Colonic mucosa (tissue), 4 donors: ENCODE measurements at regions not wholly inside any gene's neighbourhood (a gene's known extent, or its start where the extent isn't known, plus 50 kb on each side); places are given as distances from the start of the nearest gene placed in this dataset.

Source experiments
- DNase-seq: peaks from one replicate; pipeline ENCODE4 v3.0.0-alpha.2; 2020
- H3K27ac ChIP-seq: fragments of 200-600 bp; one replicate; pipeline ENCODE4 v1.8.0; 2021
- H3K27me3 ChIP-seq: fragments of 200-600 bp; one replicate; pipeline ENCODE4 v1.8.0; 2021
- H3K36me3 ChIP-seq: fragments of 200-600 bp; one replicate; pipeline ENCODE4 v1.8.0; 2021
- H3K4me1 ChIP-seq: fragments of 200-600 bp; one replicate; pipeline ENCODE4 v1.8.0; 2021; ENCODE audit warnings: mild to moderate bottlenecking
- H3K4me3 ChIP-seq: fragments of 200-600 bp; one replicate; pipeline ENCODE4 v1.8.0; 2021
- H3K9ac ChIP-seq, 2 donors: one replicate each; pipeline ENCODE4 v1.7.0; 2013; ENCODE audit warnings: control low read depth in 2 of 2, low read depth in 2 of 2, low read length in 2 of 2
- H3K9me3 ChIP-seq: fragments of 200-600 bp; one replicate; pipeline ENCODE4 v1.8.0; 2021
- CTCF ChIP-seq: fragments of 200-600 bp; IDR thresholded peaks from one replicate; pipeline ENCODE4 v1.8.0; 2022; ENCODE audit warnings: antibody characterized with exemption, mild to moderate bottlenecking
- intact Hi-C: fragments of 100-400 bp; cut with DNase I; formaldehyde crosslinking; loops from one replicate; pipeline ENCODE4 v1.14.1; 2022
- donor health status: healthy.
- donor health status: DM: no; HTN: no; CAD: no.
- donor health status: DM: no; HTN: no; CAD: no.

- H3K4me3 ChIP-seq: no peak overlapping the region
- H3K36me3 ChIP-seq: no peaks in the 10 kb centered on the region
- no peaks in the 10 kb centered on the region for H3K9me3 ChIP-seq
- TF ChIP-seq CTCF: no peak
- no peak overlapping the region for H3K9ac ChIP-seq
- intact Hi-C loops: no loop called here
- no peak overlapping the region for H3K27ac ChIP-seq
- no peak for DNase-seq
- no peaks in the 10 kb centered on the region for H3K27me3 ChIP-seq
- H3K4me1 ChIP-seq: no peaks in the 10 kb centered on the region
Measured at GRCh38 chr14:22426711-22427110, 162.3 kb downstream of the DAD1 start.

- no peaks in the 10 kb centered on the region for H3K4me1 ChIP-seq
- no peak for TF ChIP-seq CTCF
- intact Hi-C loops: no loop called here
- H3K9me3 ChIP-seq: no peaks in the 10 kb centered on the region
- H3K27ac ChIP-seq: no peak overlapping the region
- no peak for DNase-seq
- H3K27me3 ChIP-seq: no peaks in the 10 kb centered on the region
- H3K9ac ChIP-seq: no peak overlapping the region
- no peaks in the 10 kb centered on the region for H3K36me3 ChIP-seq
- no peak overlapping the region for H3K4me3 ChIP-seq
Measured at GRCh38 chr14:22423958-22424357, 165.1 kb downstream of the DAD1 start.

- H3K9ac ChIP-seq: no peak overlapping the region
- H3K36me3 ChIP-seq: no peaks in the 10 kb centered on the region
- H3K4me3 ChIP-seq: no peak overlapping the region
- no peak for TF ChIP-seq CTCF
- no peaks in the 10 kb centered on the region for H3K27me3 ChIP-seq
- no peak for DNase-seq
- intact Hi-C loops: no loop called here
- H3K27ac ChIP-seq: no peak overlapping the region
- no peaks in the 10 kb centered on the region for H3K4me1 ChIP-seq
- H3K9me3 ChIP-seq: no peaks in the 10 kb centered on the region
Measured at GRCh38 chr14:22422238-22422637, 166.8 kb downstream of the DAD1 start.

- H3K4me3 ChIP-seq: no peak overlapping the region
- no peak for DNase-seq
- TF ChIP-seq CTCF: no peak
- H3K4me1 ChIP-seq: no peaks in the 10 kb centered on the region
- no peak overlapping the region for H3K27ac ChIP-seq
- H3K36me3 ChIP-seq: no peaks in the 10 kb centered on the region
- H3K27me3 ChIP-seq: no peaks in the 10 kb centered on the region
- H3K9me3 ChIP-seq: no peaks in the 10 kb centered on the region
- no peak overlapping the region for H3K9ac ChIP-seq
- intact Hi-C loops: no loop called here
Measured at GRCh38 chr14:22420598-22421186, 168.3 kb downstream of the DAD1 start.

GRCh38 chr14:22419620-22420019 is 169.4 kb downstream of the DAD1 start:
- DNase-seq: no peak
- H3K9me3 ChIP-seq: no peaks in the 10 kb centered on the region
- no peaks in the 10 kb centered on the region for H3K4me1 ChIP-seq
- H3K9ac ChIP-seq: no peak overlapping the region
- no peaks in the 10 kb centered on the region for H3K36me3 ChIP-seq
- H3K4me3 ChIP-seq: no peak overlapping the region
- H3K27me3 ChIP-seq: no peaks in the 10 kb centered on the region
- no peak for TF ChIP-seq CTCF
- H3K27ac ChIP-seq: no peak overlapping the region
- intact Hi-C loops: no loop called here
